ENCODE measurements at regions not wholly inside any gene's neighbourhood (a gene's known extent, or its start where the extent isn't known, plus 50 kb on each side); places are given as distances from the start of the nearest gene placed in this dataset.

- no peak for TF ChIP-seq PITX1 (CRISPR knock-in tag; IDR thresholded peaks at IDR 0.05)
- no peak for TF ChIP-seq TERF1 (CRISPR knock-in tag; IDR thresholded peaks at IDR 0.05)
- no peak for TF ChIP-seq ATF1 (CRISPR knock-in tag; IDR thresholded peaks at IDR 0.05)
- TF ChIP-seq ZBTB21 (CRISPR knock-in tag; IDR thresholded peaks at IDR 0.05): no peak
Observed at GRCh38 chr21:17987382-17988101, 168.4 kb upstream of the C21orf91 start (continued).

GRCh38 chr21:17981060-17981740 lies 162.0 kb upstream of the C21orf91 start:
- WGBS (ENCODE audit: low lambda C conversion rate): under 1% methylated on average over 4 of the region's 4 CpGs
- Histone ChIP-seq H3K36me3 (replicated peaks in 1 of 2; ENCODE audit: control insufficient read depth in 1 of 2, insufficient read depth in 2 of 2, low read length in 2 of 2) (no peaks in the 10 kb centered on the region), H4K20me1 (ENCODE audit: insufficient read depth, low read length) (no peaks in the 10 kb centered on the region), H2AFZ (ENCODE audit: low read length) (no peak overlapping the region), H3K27me3 (ENCODE audit: control insufficient read depth in 1 of 2, insufficient read depth in 2 of 2, low read length in 2 of 2) (no peaks in the 10 kb centered on the region), H3K9me3 (ENCODE audit: low read length) (no peaks in the 10 kb centered on the region), H3K9ac (ENCODE audit: insufficient read depth, low read depth, low read length) (no peak overlapping the region), H3K4me3 (replicated peaks in 1 of 3; ENCODE audit: insufficient read depth in 1 of 3, low read depth in 2 of 3, low read length in 3 of 3) (no peak overlapping the region), H3K27ac (ENCODE audit: extremely low read length, insufficient read depth, low read length) (no peak overlapping the region), H3K4me1 (ENCODE audit: insufficient read depth, low read length) (no peaks in the 10 kb centered on the region), H3K4me2 (ENCODE audit: low read depth, low read length) (no peak overlapping the region), H3K79me2 (ENCODE audit: insufficient read depth, low read length) (no peaks in the 10 kb centered on the region)
- DNase-seq (ENCODE audit: low spot score) (no peak), ATAC-seq (no peak), FAIRE-seq (no peak)
- no TSS peak for BruUV-seq (replicated peaks)
- intact Hi-C loops (cut with micrococcal nuclease; ENCODE audit: unreplicated experiment): no loop called here
- TF ChIP-seq HCFC1 (IDR thresholded peaks at IDR 0.05; ENCODE audit: low read depth, low read length) (no peak), MAFG (CRISPR knock-in tag; IDR thresholded peaks at IDR 0.05) (no peak), ZNF619 (CRISPR knock-in tag; IDR thresholded peaks at IDR 0.05) (no peak), ARNTL (CRISPR knock-in tag; IDR thresholded peaks at IDR 0.05) (no peak), PTBP1 (IDR thresholded peaks at IDR 0.05; ENCODE audit: low read depth, low read length, poor library complexity, severe bottlenecking) (no peak), ERF (CRISPR knock-in tag; IDR thresholded peaks at IDR 0.05) (no peak), ZNF225 (CRISPR knock-in tag; IDR thresholded peaks at IDR 0.05) (no peak), SKIL (CRISPR knock-in tag; IDR thresholded peaks at IDR 0.05; ENCODE audit: borderline replicate concordance) (no peak)
- ChIA-PET CTCF (ENCODE audit: low intra/inter-chr PET ratio, low total read pairs) (no interaction called here), POLR2A (no interaction called here)
- in situ Hi-C loops (cut with HindIII; ENCODE audit: extremely low pct_ligation_motif_present, low pct_unique_long_range_greater_than_20kb): no loop called here

Measured in HepG2 (cell line).